Sigmoid colon (tissue), 4 donors: ENCODE measurements at regions not wholly inside any gene's neighbourhood (a gene's known extent, or its start where the extent isn't known, plus 50 kb on each side); places are given as distances from the start of the nearest gene placed in this dataset.

ENCODE experiments used
- CTCF ChIP-seq, 4 experiments: fragments of 450-650 bp in 3 of 4; fragments of 200-600 bp in 1 of 4; IDR thresholded peaks; one replicate each; pipeline ENCODE4 v1.5.1; 2016 to 2019; ENCODE audit warnings: antibody characterized with exemption in 4 of 4, mild to moderate bottlenecking in 3 of 4, moderate library complexity in 2 of 4
- EP300 ChIP-seq, 4 donors: sonication (generic); formaldehyde crosslinking; IDR thresholded peaks; one replicate each; pipeline ENCODE4 v1.6.1; 2017; ENCODE audit warnings: antibody characterized with exemption in 4 of 4

GRCh38 chr1:178651742-178652141 lies 73.3 kb upstream of the RALGPS2 start:
- TF ChIP-seq CTCF (IDR thresholded peaks at IDR 0.05) (no peak), EP300 (IDR thresholded peaks at IDR 0.05) (no peak)
